SK-N-SH treated with all-trans-retinoic acid at 6 μM for 48 hours (cell line): ENCODE measurements at regions not wholly inside any gene's neighbourhood (a gene's known extent, or its start where the extent isn't known, plus 50 kb on each side); places are given as distances from the start of the nearest gene placed in this dataset.

Source experiments
- ARNTL ChIP-seq: fragments of 450-650 bp; formaldehyde crosslinking; IDR thresholded peaks from 2 replicates; pipeline ENCODE4 v1.5.0; 2020; ENCODE audit warnings: low read depth, mild to moderate bottlenecking, moderate library complexity, borderline replicate concordance
- GLIS3 ChIP-seq: fragments of 250-450 bp; sonication (Bioruptor Pico); IDR thresholded peaks from 2 replicates; pipeline ENCODE4 v1.5.0; 2020; ENCODE audit warnings: mild to moderate bottlenecking, moderate library complexity
- PPARA ChIP-seq: fragments of 250-450 bp; sonication (Bioruptor Pico); IDR thresholded peaks from 2 replicates; pipeline ENCODE4 v1.5.0; 2020; ENCODE audit warnings: mild to moderate bottlenecking, borderline replicate concordance
- RARB ChIP-seq: fragments of 250-450 bp; sonication (Bioruptor Pico); IDR thresholded peaks from 2 replicates; pipeline ENCODE4 v1.8.0; 2021; ENCODE audit warnings: mild to moderate bottlenecking, moderate library complexity
- TCF4 ChIP-seq: fragments of 250-450 bp; sonication (Bioruptor Pico); IDR thresholded peaks from 2 replicates; pipeline ENCODE4 v1.8.0; 2021; ENCODE audit warnings: mild to moderate bottlenecking, moderate library complexity, borderline replicate concordance
- ZFP3 ChIP-seq: fragments of 250-450 bp; sonication (Bioruptor Pico); IDR thresholded peaks from 2 replicates; pipeline ENCODE4 v1.5.0; 2020; ENCODE audit warnings: mild to moderate bottlenecking, moderate library complexity
- ZFP30 ChIP-seq: fragments of 450-650 bp; formaldehyde crosslinking; IDR thresholded peaks from 2 replicates; pipeline ENCODE4 v1.5.0; 2022; ENCODE audit warnings: mild to moderate bottlenecking, moderate library complexity
- ZNF565 ChIP-seq: fragments of 450-650 bp; formaldehyde crosslinking; conservative IDR thresholded peaks from 2 replicates; pipeline ENCODE4 v1.5.0; 2020; ENCODE audit warnings: low read depth, mild to moderate bottlenecking, moderate library complexity
- TF ChIP-seq, protein P1 (sequence below): fragments of 250-450 bp; sonication (Bioruptor Pico); IDR thresholded peaks from 2 replicates; pipeline ENCODE4 v1.5.0; 2020; ENCODE audit warnings: mild to moderate bottlenecking, moderate library complexity
- TF ChIP-seq, protein P2 (sequence below): fragments of 250-450 bp; sonication (Bioruptor Pico); IDR thresholded peaks from 2 replicates; pipeline ENCODE4 v1.8.0; 2021; ENCODE audit warnings: low read depth, mild to moderate bottlenecking, moderate library complexity, borderline replicate concordance
- TF ChIP-seq, protein P3 (sequence below): fragments of 250-450 bp; sonication (Bioruptor Pico); IDR thresholded peaks from 2 replicates; pipeline ENCODE4 v1.8.0; 2020; ENCODE audit warnings: mild to moderate bottlenecking, moderate library complexity, borderline replicate concordance

DNA sequence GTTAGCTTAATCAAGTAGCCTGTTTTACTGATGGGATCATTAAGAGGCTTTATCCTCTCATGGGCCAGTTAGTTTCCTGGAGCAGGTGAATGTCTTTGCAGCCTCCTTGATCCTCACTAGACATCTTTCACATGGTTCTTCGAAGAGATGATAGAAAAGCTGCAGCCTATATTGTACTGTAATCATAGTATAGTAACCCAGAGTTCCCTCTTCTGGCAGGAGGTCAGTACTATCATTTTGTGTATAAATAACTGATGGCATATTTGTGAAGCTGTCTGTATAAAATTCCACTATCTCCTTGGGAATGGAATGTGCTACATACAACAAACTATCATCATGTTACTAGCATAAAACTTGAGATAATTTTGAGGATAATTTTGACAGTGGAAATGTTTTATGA, 123.8 kb upstream of the PRPS1L1 start:
- TF ChIP-seq, protein P1, sequence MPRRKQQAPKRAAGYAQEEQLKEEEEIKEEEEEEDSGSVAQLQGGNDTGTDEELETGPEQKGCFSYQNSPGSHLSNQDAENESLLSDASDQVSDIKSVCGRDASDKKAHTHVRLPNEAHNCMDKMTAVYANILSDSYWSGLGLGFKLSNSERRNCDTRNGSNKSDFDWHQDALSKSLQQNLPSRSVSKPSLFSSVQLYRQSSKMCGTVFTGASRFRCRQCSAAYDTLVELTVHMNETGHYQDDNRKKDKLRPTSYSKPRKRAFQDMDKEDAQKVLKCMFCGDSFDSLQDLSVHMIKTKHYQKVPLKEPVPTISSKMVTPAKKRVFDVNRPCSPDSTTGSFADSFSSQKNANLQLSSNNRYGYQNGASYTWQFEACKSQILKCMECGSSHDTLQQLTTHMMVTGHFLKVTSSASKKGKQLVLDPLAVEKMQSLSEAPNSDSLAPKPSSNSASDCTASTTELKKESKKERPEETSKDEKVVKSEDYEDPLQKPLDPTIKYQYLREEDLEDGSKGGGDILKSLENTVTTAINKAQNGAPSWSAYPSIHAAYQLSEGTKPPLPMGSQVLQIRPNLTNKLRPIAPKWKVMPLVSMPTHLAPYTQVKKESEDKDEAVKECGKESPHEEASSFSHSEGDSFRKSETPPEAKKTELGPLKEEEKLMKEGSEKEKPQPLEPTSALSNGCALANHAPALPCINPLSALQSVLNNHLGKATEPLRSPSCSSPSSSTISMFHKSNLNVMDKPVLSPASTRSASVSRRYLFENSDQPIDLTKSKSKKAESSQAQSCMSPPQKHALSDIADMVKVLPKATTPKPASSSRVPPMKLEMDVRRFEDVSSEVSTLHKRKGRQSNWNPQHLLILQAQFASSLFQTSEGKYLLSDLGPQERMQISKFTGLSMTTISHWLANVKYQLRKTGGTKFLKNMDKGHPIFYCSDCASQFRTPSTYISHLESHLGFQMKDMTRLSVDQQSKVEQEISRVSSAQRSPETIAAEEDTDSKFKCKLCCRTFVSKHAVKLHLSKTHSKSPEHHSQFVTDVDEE: no peak
- TF ChIP-seq ZFP30 (no peak), ZNF565 (CRISPR knock-in tag) (no peak), TCF4 (CRISPR knock-in tag) (no peak), ARNTL (CRISPR knock-in tag) (no peak), GLIS3 (CRISPR knock-in tag) (no peak), ZFP3 (CRISPR knock-in tag) (no peak), PPARA (no peak), RARB (CRISPR knock-in tag) (no peak)
- TF ChIP-seq, protein P2, sequence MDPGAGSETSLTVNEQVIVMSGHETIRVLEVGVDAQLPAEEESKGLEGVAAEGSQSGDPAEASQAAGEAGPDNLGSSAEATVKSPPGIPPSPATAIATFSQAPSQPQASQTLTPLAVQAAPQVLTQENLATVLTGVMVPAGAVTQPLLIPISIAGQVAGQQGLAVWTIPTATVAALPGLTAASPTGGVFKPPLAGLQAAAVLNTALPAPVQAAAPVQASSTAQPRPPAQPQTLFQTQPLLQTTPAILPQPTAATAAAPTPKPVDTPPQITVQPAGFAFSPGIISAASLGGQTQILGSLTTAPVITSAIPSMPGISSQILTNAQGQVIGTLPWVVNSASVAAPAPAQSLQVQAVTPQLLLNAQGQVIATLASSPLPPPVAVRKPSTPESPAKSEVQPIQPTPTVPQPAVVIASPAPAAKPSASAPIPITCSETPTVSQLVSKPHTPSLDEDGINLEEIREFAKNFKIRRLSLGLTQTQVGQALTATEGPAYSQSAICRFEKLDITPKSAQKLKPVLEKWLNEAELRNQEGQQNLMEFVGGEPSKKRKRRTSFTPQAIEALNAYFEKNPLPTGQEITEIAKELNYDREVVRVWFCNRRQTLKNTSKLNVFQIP (CRISPR knock-in tag): no peak
- TF ChIP-seq, protein P3, sequence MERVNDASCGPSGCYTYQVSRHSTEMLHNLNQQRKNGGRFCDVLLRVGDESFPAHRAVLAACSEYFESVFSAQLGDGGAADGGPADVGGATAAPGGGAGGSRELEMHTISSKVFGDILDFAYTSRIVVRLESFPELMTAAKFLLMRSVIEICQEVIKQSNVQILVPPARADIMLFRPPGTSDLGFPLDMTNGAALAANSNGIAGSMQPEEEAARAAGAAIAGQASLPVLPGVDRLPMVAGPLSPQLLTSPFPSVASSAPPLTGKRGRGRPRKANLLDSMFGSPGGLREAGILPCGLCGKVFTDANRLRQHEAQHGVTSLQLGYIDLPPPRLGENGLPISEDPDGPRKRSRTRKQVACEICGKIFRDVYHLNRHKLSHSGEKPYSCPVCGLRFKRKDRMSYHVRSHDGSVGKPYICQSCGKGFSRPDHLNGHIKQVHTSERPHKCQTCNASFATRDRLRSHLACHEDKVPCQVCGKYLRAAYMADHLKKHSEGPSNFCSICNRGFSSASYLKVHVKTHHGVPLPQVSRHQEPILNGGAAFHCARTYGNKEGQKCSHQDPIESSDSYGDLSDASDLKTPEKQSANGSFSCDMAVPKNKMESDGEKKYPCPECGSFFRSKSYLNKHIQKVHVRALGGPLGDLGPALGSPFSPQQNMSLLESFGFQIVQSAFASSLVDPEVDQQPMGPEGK: no peak
